H9 (cell line): ENCODE measurements at regions not wholly inside any gene's neighbourhood (a gene's known extent, or its start where the extent isn't known, plus 50 kb on each side); places are given as distances from the start of the nearest gene placed in this dataset.

Experiments used
- DNase-seq: peaks from one replicate; pipeline ENCODE4 v3.0.0-alpha.2; 2017
- H2AFZ ChIP-seq: one replicate; pipeline ENCODE4 v1.6.1; 2013; ENCODE audit warnings: mild to moderate bottlenecking, low read length, control low read depth, moderate library complexity
- H2AK5ac ChIP-seq: 2 replicates; pipeline ENCODE4 v1.6.1; 2013; ENCODE audit warnings: low read length, control low read depth, mixed read lengths; ENCODE audit not compliant: insufficient read length
- H2BK120ac ChIP-seq: one replicate; pipeline ENCODE4 v1.6.1; 2013; ENCODE audit warnings: low read depth, mild to moderate bottlenecking, low read length, control low read depth, inconsistent platforms; ENCODE audit not compliant: poor library complexity, severe bottlenecking
- H2BK12ac ChIP-seq: 2 replicates; pipeline ENCODE4 v1.6.1; 2013; ENCODE audit warnings: low read length, control low read depth, mixed read lengths, low read depth; ENCODE audit not compliant: insufficient read length
- H2BK15ac ChIP-seq: 2 replicates; pipeline ENCODE4 v1.6.1; 2013; ENCODE audit warnings: low read depth, low read length, control low read depth
- H2BK20ac ChIP-seq: one replicate; pipeline ENCODE4 v1.6.1; 2013; ENCODE audit warnings: low read depth, mild to moderate bottlenecking, low read length, control low read depth, inconsistent platforms; ENCODE audit not compliant: poor library complexity, severe bottlenecking
- H2BK5ac ChIP-seq: 2 replicates; pipeline ENCODE4 v1.6.1; 2013; ENCODE audit warnings: low read length, control low read depth, mixed read lengths; ENCODE audit not compliant: insufficient read length
- H3K14ac ChIP-seq: 2 replicates; pipeline ENCODE4 v1.6.1; 2013; ENCODE audit warnings: low read length, control low read depth; ENCODE audit not compliant: insufficient read depth
- H3K18ac ChIP-seq: 2 replicates; pipeline ENCODE4 v1.6.1; 2013; ENCODE audit warnings: low read depth, mild to moderate bottlenecking, mixed read lengths, low read length, control low read depth; ENCODE audit not compliant: insufficient read length
- H3K23ac ChIP-seq: 2 replicates; pipeline ENCODE4 v1.6.1; 2013; ENCODE audit warnings: low read length, control low read depth, mixed read lengths, low read depth; ENCODE audit not compliant: insufficient read length
- H3K23me2 ChIP-seq: 2 replicates; pipeline ENCODE4 v1.6.1; 2013; ENCODE audit warnings: low read depth, mild to moderate bottlenecking, mixed read lengths, low read length, control low read depth; ENCODE audit not compliant: insufficient read length, poor library complexity, severe bottlenecking
- H3K27ac ChIP-seq: 2 replicates; pipeline ENCODE4 v1.5.1; 2013; ENCODE audit warnings: low read length, control low read depth, mixed read lengths, low read depth; ENCODE audit not compliant: insufficient read length
- H3K27me3 ChIP-seq: 2 replicates; pipeline ENCODE4 v1.6.1; 2013; ENCODE audit warnings: low read length, control low read depth, inconsistent platforms; ENCODE audit not compliant: insufficient read depth
- H3K4ac ChIP-seq: 2 replicates; pipeline ENCODE4 v1.6.1; 2013; ENCODE audit warnings: low read depth, mild to moderate bottlenecking, control low read depth, inconsistent platforms, low read length, moderate library complexity
- H3K4me1 ChIP-seq: 2 replicates; pipeline ENCODE4 v1.6.1; 2013; ENCODE audit warnings: low read length, control low read depth, inconsistent platforms; ENCODE audit not compliant: insufficient read depth
- H3K4me2 ChIP-seq: 2 replicates; pipeline ENCODE4 v1.6.1; 2013; ENCODE audit warnings: low read length, control low read depth, mixed read lengths; ENCODE audit not compliant: insufficient read length, insufficient read depth
- H3K56ac ChIP-seq: 2 replicates; pipeline ENCODE4 v1.6.1; 2013; ENCODE audit warnings: low read depth, mild to moderate bottlenecking, mixed read lengths, low read length, control low read depth; ENCODE audit not compliant: insufficient read length
- H3K79me1 ChIP-seq: 2 replicates; pipeline ENCODE4 v1.6.1; 2013; ENCODE audit warnings: low read depth, mild to moderate bottlenecking, moderate library complexity, low read length, control low read depth, inconsistent platforms; ENCODE audit not compliant: insufficient read depth, poor library complexity, severe bottlenecking
- H3K79me2 ChIP-seq: 2 replicates; pipeline ENCODE4 v1.6.1; 2013; ENCODE audit warnings: low read length, control low read depth, inconsistent platforms; ENCODE audit not compliant: insufficient read depth
- H3K9ac ChIP-seq: 2 replicates; pipeline ENCODE4 v1.6.1; 2013; ENCODE audit warnings: low read length, control low read depth, mixed read lengths; ENCODE audit not compliant: insufficient read length; ENCODE audit errors: extremely low read depth
- H3K9me3 ChIP-seq: one replicate; pipeline ENCODE4 v1.6.1; 2013; ENCODE audit warnings: low read depth, low read length, inconsistent platforms; ENCODE audit not compliant: control insufficient read depth
- H3T11ph ChIP-seq: one replicate; pipeline ENCODE4 v1.6.1; 2013; ENCODE audit warnings: mild to moderate bottlenecking, low read length, control low read depth, inconsistent platforms
- H4K20me1 ChIP-seq: one replicate; pipeline ENCODE4 v1.6.1; 2013; ENCODE audit not compliant: control insufficient read depth, insufficient read length, insufficient read depth
- H4K5ac ChIP-seq: 2 replicates; pipeline ENCODE4 v1.6.1; 2013; ENCODE audit warnings: low read depth, mild to moderate bottlenecking, mixed read lengths, low read length, control low read depth; ENCODE audit not compliant: insufficient read length
- H4K8ac ChIP-seq: replicated peaks from 2 replicates; pipeline ENCODE4 v1.6.1; 2013; ENCODE audit warnings: low read length, control low read depth, mixed read lengths, low read depth; ENCODE audit not compliant: insufficient read length
- H4K91ac ChIP-seq: 2 replicates; pipeline ENCODE4 v1.6.1; 2013; ENCODE audit warnings: low read depth, mild to moderate bottlenecking, moderate library complexity, mixed read lengths, low read length, control low read depth; ENCODE audit not compliant: insufficient read length
- H3K27ac Mint-ChIP-seq, 3 experiments: 2 replicates in 2 of 3; 3 replicates in 1 of 3; pipeline ENCODE4 v1.8.0; 2020 to 2021; ENCODE audit warnings: mixed read lengths in 3 of 3, mild to moderate bottlenecking in 1 of 3, moderate library complexity in 1 of 3
- H3K27me3 Mint-ChIP-seq: 2 replicates; pipeline ENCODE4 v1.8.0; 2021; ENCODE audit warnings: low read depth, mild to moderate bottlenecking, moderate library complexity, mixed read lengths
- H3K36me3 Mint-ChIP-seq, 3 experiments: 2 replicates in 2 of 3; 3 replicates in 1 of 3; pipeline ENCODE4 v1.8.0; 2020 to 2021; ENCODE audit warnings: low read depth in 3 of 3, mixed read lengths in 3 of 3; ENCODE audit not compliant: insufficient read depth in 1 of 3
- H3K4me1 Mint-ChIP-seq, 2 experiments: 2 replicates each; pipeline ENCODE4 v1.8.0; 2020; ENCODE audit warnings: mixed read lengths in 2 of 2
- H3K4me3 Mint-ChIP-seq, 2 experiments: 2 replicates in 1 of 2; 3 replicates in 1 of 2; pipeline ENCODE4 v1.8.0; 2020 to 2021; ENCODE audit warnings: mild to moderate bottlenecking in 2 of 2, mixed read lengths in 2 of 2, moderate library complexity in 1 of 2
- H3K9me3 Mint-ChIP-seq, 2 experiments: 2 replicates in 1 of 2; 3 replicates in 1 of 2; pipeline ENCODE4 v1.8.0; 2020; ENCODE audit warnings: mild to moderate bottlenecking in 2 of 2, mixed read lengths in 2 of 2, moderate library complexity in 1 of 2
- CTCF ChIP-seq: fragments of 200-600 bp; sonication (generic); conservative IDR thresholded peaks from 3 replicates; pipeline ENCODE4 v1.8.0; 2021; ENCODE audit warnings: antibody characterized with exemption, mild to moderate bottlenecking
- WGBS: extraction: QIAGEN DNeasy Blood & Tissue Kit; methylation state at CpG from one replicate; pipeline ENCODE4 v1.1.7; 2013; ENCODE audit warnings: missing lambda C conversion rate, low lambda C conversion rate, mixed read lengths; ENCODE audit not compliant: insufficient read length; ENCODE audit errors: extremely low coverage; 5-methylcytosine and 5-hydroxymethylcytosine counted together

DNA sequence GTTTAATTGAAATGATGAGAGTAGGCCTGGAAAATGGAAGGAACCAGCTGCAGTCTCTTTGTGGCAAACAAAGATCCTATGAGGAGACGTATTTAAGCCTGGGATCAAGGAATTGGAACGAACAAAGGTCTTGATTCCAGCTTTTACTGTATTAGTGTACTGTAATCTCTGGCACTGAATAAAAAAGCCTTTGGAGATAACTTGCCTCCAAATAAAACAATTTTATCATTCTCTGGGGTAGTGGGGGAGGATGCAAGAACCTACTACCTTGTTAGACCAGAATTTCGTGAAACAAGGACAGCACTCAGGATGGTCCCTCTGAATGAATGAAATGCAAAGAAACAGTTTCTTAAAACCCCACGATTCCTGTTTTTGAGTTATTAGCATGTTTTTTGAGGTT, 134.2 kb downstream of the RWDD3 start:
- H3K4ac ChIP-seq = no peak overlapping the region
- no peak overlapping the region for H2BK20ac ChIP-seq
- no peak overlapping the region for H3T11ph ChIP-seq
- H2BK12ac ChIP-seq = no peak overlapping the region
- no peaks in the 10 kb centered on the region for H3K27me3 Mint-ChIP-seq
- no peak overlapping the region for H2AFZ ChIP-seq
- no CpG with 5 or more reads among the region's 4 CpGs for WGBS
- H3K4me3 Mint-ChIP-seq = no peak overlapping the region
- no peak overlapping the region for H3K14ac ChIP-seq
- no peaks in the 10 kb centered on the region for H3K79me2 ChIP-seq
- no peak overlapping the region for H2BK120ac ChIP-seq
- H3K79me1 ChIP-seq = no peaks in the 10 kb centered on the region
- DNase-seq = no peak
- TF ChIP-seq CTCF = no peak
- H3K4me1 Mint-ChIP-seq = peaks cover 13 to 15% of the 10 kb centered on the region in 2 experiments
- no peak overlapping the region for H4K91ac ChIP-seq
- no peak overlapping the region for H4K5ac ChIP-seq
- H3K56ac ChIP-seq = no peak overlapping the region
- no peaks in the 10 kb centered on the region for H4K20me1 ChIP-seq
- no peaks in the 10 kb centered on the region for H3K27me3 ChIP-seq
- H2BK5ac ChIP-seq = no peak overlapping the region
- H3K4me2 ChIP-seq = no peak overlapping the region
- H3K9me3 ChIP-seq = no peaks in the 10 kb centered on the region
- H3K9ac ChIP-seq = no peak overlapping the region
- H3K9me3 Mint-ChIP-seq = peaks cover 0 to 2% of the 10 kb centered on the region in 2 experiments; a peak in 1 of 5 replicates
- H3K27ac Mint-ChIP-seq = no peak overlapping the region
- H2AK5ac ChIP-seq = no peak overlapping the region
- H3K36me3 Mint-ChIP-seq = no peaks in the 10 kb centered on the region; a peak in 1 of 7 replicates
- peaks cover 2% of the 10 kb centered on the region; the same call in 1 of the 2 replicates for H3K4me1 ChIP-seq
- H3K23ac ChIP-seq = no peak overlapping the region
- no peak overlapping the region for H3K27ac ChIP-seq
- H3K18ac ChIP-seq = no peak overlapping the region
- H3K23me2 ChIP-seq = no peaks in the 10 kb centered on the region
- no peak overlapping the region for H4K8ac ChIP-seq
- no peak overlapping the region for H2BK15ac ChIP-seq
